ENCODE measurements at regions not wholly inside any gene's neighbourhood (a gene's known extent, or its start where the extent isn't known, plus 50 kb on each side); places are given as distances from the start of the nearest gene placed in this dataset.

DNA sequence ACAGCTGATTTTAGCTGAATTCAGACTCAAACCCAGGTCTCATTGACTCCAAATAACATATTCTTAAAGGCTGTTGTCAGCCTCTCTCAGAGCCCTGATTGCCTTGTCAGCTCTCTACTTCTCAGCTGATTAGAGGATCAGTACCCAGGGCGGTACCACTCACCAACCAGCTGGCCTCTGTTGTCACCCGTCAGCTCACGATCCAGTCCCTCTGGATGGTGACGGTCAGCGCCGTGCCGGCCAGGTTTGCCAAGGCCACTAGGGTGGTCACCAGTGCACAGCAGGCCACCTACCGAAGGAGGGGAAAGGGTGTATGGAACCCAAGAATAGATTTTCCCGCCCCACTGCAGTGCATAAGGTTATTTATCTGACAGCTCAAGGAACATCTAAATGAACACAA lies 52.3 kb upstream of the TOMM7 start:
- TF ChIP-seq POLR2A (IDR thresholded peaks at IDR 0.05), result no peak
- TF ChIP-seq, protein P1, sequence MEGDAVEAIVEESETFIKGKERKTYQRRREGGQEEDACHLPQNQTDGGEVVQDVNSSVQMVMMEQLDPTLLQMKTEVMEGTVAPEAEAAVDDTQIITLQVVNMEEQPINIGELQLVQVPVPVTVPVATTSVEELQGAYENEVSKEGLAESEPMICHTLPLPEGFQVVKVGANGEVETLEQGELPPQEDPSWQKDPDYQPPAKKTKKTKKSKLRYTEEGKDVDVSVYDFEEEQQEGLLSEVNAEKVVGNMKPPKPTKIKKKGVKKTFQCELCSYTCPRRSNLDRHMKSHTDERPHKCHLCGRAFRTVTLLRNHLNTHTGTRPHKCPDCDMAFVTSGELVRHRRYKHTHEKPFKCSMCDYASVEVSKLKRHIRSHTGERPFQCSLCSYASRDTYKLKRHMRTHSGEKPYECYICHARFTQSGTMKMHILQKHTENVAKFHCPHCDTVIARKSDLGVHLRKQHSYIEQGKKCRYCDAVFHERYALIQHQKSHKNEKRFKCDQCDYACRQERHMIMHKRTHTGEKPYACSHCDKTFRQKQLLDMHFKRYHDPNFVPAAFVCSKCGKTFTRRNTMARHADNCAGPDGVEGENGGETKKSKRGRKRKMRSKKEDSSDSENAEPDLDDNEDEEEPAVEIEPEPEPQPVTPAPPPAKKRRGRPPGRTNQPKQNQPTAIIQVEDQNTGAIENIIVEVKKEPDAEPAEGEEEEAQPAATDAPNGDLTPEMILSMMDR (IDR thresholded peaks at IDR 0.05), result no peak
- no peaks in the 10 kb centered on the region for H3K36me3 ChIP-seq
- 95% methylated on average over 2 to 4 of the region's 9 CpGs for WGBS, 2 donors
- H3K4me3 ChIP-seq, result no peak overlapping the region
- H3K4me1 ChIP-seq, result no peaks in the 10 kb centered on the region
- no peak overlapping the region for H3K27ac ChIP-seq
- intact Hi-C loops (cut with DNase I), result no loop called here
- DNase-seq, result no peak
- H3K9me3 ChIP-seq, result no peaks in the 10 kb centered on the region
- no peaks in the 10 kb centered on the region for H3K27me3 ChIP-seq

Measured in esophagus squamous epithelium (tissue), 5 donors.